ENCODE measurements at regions not wholly inside any gene's neighbourhood (a gene's known extent, or its start where the extent isn't known, plus 50 kb on each side); places are given as distances from the start of the nearest gene placed in this dataset.

GRCh38 chr15:59917504-59918157, 86.5 kb upstream of the FOXB1 start:
- Histone ChIP-seq H4K20me1 (ENCODE audit: insufficient read depth, low read length) (no peaks in the 10 kb centered on the region), H3K36me3 (replicated peaks in 1 of 2; ENCODE audit: control insufficient read depth in 1 of 2, insufficient read depth in 2 of 2, low read length in 2 of 2) (no peaks in the 10 kb centered on the region), H3K79me2 (ENCODE audit: insufficient read depth, low read length) (no peaks in the 10 kb centered on the region), H3K27me3 (ENCODE audit: control insufficient read depth in 1 of 2, insufficient read depth in 2 of 2, low read length in 2 of 2) (peaks cover 0 to 5% of the 10 kb centered on the region in 2 experiments; a peak in 1 of 5 replicates), H3K4me3 (replicated peaks in 1 of 3; ENCODE audit: insufficient read depth in 1 of 3, low read depth in 2 of 3, low read length in 3 of 3) (no peak overlapping the region), H3K4me1 (ENCODE audit: insufficient read depth, low read length) (no peaks in the 10 kb centered on the region), H2AFZ (ENCODE audit: low read length) (no peak overlapping the region), H3K27ac (ENCODE audit: extremely low read length, insufficient read depth, low read length) (no peak overlapping the region), H3K9me3 (ENCODE audit: low read length) (no peaks in the 10 kb centered on the region), H3K4me2 (ENCODE audit: low read depth, low read length) (no peak overlapping the region), H3K9ac (ENCODE audit: insufficient read depth, low read depth, low read length) (no peak overlapping the region)
- peak; percentile 50 for DNase-seq (ENCODE audit: low spot score)
- in situ Hi-C loops (cut with HindIII; ENCODE audit: extremely low pct_ligation_motif_present, low pct_unique_long_range_greater_than_20kb) (no loop called here), intact Hi-C loops (cut with micrococcal nuclease; ENCODE audit: unreplicated experiment) (loop anchor here (1.0 kb wide), 3 partner anchors 210 to 410 kb away; no protein-coding TSS in a partner anchor)
- ChIA-PET CTCF (ENCODE audit: low intra/inter-chr PET ratio, low total read pairs) (interaction anchor here (1.0 to 2.1 kb wide), 3 partner anchors 209 to 409 kb away, joined by 3 to 11 read pairs (median 8); no protein-coding TSS in a partner anchor), POLR2A (no interaction called here)
- no TSS peak for BruUV-seq (replicated peaks)
- ATAC-seq, result peak; percentile 99
- peak; percentile 47 for FAIRE-seq
- WGBS (ENCODE audit: low lambda C conversion rate), result 16% methylated on average over 9 of the region's 10 CpGs
- TF ChIP-seq, protein P1, sequence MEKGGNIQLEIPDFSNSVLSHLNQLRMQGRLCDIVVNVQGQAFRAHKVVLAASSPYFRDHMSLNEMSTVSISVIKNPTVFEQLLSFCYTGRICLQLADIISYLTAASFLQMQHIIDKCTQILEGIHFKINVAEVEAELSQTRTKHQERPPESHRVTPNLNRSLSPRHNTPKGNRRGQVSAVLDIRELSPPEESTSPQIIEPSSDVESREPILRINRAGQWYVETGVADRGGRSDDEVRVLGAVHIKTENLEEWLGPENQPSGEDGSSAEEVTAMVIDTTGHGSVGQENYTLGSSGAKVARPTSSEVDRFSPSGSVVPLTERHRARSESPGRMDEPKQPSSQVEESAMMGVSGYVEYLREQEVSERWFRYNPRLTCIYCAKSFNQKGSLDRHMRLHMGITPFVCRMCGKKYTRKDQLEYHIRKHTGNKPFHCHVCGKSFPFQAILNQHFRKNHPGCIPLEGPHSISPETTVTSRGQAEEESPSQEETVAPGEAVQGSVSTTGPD (CRISPR knock-in tag; IDR thresholded peaks at IDR 0.05), result no peak
- TF ChIP-seq, protein P2, sequence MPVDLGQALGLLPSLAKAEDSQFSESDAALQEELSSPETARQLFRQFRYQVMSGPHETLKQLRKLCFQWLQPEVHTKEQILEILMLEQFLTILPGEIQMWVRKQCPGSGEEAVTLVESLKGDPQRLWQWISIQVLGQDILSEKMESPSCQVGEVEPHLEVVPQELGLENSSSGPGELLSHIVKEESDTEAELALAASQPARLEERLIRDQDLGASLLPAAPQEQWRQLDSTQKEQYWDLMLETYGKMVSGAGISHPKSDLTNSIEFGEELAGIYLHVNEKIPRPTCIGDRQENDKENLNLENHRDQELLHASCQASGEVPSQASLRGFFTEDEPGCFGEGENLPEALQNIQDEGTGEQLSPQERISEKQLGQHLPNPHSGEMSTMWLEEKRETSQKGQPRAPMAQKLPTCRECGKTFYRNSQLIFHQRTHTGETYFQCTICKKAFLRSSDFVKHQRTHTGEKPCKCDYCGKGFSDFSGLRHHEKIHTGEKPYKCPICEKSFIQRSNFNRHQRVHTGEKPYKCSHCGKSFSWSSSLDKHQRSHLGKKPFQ (CRISPR knock-in tag; IDR thresholded peaks at IDR 0.05; ENCODE audit: insufficient replicate concordance), result no peak
- no peak for TF ChIP-seq JDP2 (CRISPR knock-in tag; IDR thresholded peaks at IDR 0.05; ENCODE audit: borderline replicate concordance)
- no peak for TF ChIP-seq TBX3 (IDR thresholded peaks at IDR 0.05; ENCODE audit: borderline replicate concordance)
- TF ChIP-seq CTCF (CRISPR knock-in tag; IDR thresholded peaks at IDR 0.05), result peak; percentile 83
- TF ChIP-seq SOX6 (IDR thresholded peaks at IDR 0.05), result no peak
- no peak for TF ChIP-seq SOX6 (CRISPR knock-in tag; IDR thresholded peaks at IDR 0.05)
- no peak for TF ChIP-seq ZSCAN12 (CRISPR knock-in tag; IDR thresholded peaks at IDR 0.05)
- no peak for TF ChIP-seq ZNF224 (CRISPR knock-in tag; IDR thresholded peaks at IDR 0.05)
- TF ChIP-seq XRCC5 (optimal IDR thresholded peaks at IDR 0.05; ENCODE audit: low read length), result peak; percentile 27
- TF ChIP-seq ZNF24 (IDR thresholded peaks at IDR 0.05), result no peak
- no peak for TF ChIP-seq ZNF597 (CRISPR knock-in tag; IDR thresholded peaks at IDR 0.05)
- TF ChIP-seq, protein P3, sequence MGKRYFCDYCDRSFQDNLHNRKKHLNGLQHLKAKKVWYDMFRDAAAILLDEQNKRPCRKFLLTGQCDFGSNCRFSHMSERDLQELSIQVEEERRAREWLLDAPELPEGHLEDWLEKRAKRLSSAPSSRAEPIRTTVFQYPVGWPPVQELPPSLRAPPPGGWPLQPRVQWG (CRISPR knock-in tag; IDR thresholded peaks at IDR 0.05; ENCODE audit: borderline replicate concordance, low read depth), result no peak
- no peak for TF ChIP-seq ZNF292 (CRISPR knock-in tag; IDR thresholded peaks at IDR 0.05; ENCODE audit: borderline replicate concordance, low read depth)
- no peak for TF ChIP-seq ATAD3A (CRISPR knock-in tag; IDR thresholded peaks at IDR 0.05)
- TF ChIP-seq RARG (CRISPR knock-in tag; IDR thresholded peaks at IDR 0.05; ENCODE audit: low read depth), result no peak
